DOHH2 (cell line): ENCODE measurements at regions not wholly inside any gene's neighbourhood (a gene's known extent, or its start where the extent isn't known, plus 50 kb on each side); places are given as distances from the start of the nearest gene placed in this dataset.

Experiments
- CTCF ChIP-seq: fragments of 200-600 bp; sonication (generic); IDR thresholded peaks from one replicate; pipeline ENCODE4 v1.5.1; 2014; ENCODE audit warnings: antibody characterized with exemption, mild to moderate bottlenecking, low read depth, low read length; ENCODE audit not compliant: poor library complexity, severe bottlenecking
- EZH2phosphoT487 ChIP-seq: fragments of 200-600 bp; sonication (generic); IDR thresholded peaks from 2 replicates; pipeline ENCODE4 v1.6.1; 2017; ENCODE audit warnings: borderline replicate concordance, mild to moderate bottlenecking, antibody characterized with exemption, low read length, moderate library complexity, mixed read lengths

- no peak for TF ChIP-seq CTCF
- no peak for TF ChIP-seq EZH2phosphoT487
Observed at GRCh38 chr5:158369241-158369640, 510.3 kb upstream of the CLINT1 start.
